ENCODE measurements at regions not wholly inside any gene's neighbourhood (a gene's known extent, or its start where the extent isn't known, plus 50 kb on each side); places are given as distances from the start of the nearest gene placed in this dataset.

DNA sequence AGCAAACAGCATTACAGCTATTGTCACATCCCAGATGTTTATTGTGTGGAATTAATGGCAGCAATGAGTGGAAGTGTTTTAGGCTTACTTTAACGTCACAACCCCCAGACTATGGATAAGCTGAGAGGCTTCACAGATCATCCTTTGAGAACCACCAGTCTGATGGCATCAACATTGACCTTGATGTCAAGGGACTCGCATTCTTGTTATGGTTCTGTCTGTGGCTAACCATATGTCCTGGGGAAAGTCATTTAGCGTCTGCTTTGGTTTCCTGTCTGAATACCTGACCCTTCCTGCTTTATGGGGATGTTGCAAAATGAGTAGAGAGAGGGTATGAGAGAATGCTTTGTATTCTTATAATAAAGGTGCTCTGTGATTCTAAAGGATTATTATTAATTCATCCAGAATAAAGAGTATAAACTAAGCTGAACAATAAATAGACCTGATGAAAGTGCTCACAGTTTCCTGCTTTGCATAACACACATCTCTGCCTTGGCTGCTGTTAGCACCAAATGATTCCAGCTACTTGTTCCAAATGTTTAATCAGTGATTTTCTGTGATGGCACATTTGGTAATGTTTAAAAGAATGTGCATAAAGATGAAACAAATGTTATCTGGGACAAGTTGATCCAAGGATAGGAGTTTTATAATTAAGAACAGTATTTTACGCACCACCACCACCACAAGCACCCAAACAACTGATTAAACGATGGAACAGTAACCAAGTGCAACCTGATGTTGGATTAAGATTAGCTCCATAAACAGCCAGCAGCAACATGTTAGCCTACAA, 116.9 kb upstream of the LRIG3 start:
- POLR2A ChIA-PET: no interaction called here
- Histone ChIP-seq H3K27me3 (replicated peaks; ENCODE audit: control insufficient read depth, insufficient read depth, low read length) (no peaks in the 10 kb centered on the region), H3K9me3 (no peaks in the 10 kb centered on the region), H3K36me3 (ENCODE audit: control insufficient read depth, insufficient read depth, low read length) (no peaks in the 10 kb centered on the region), H3K4me3 (ENCODE audit: low read depth, low read length) (no peak overlapping the region), H3K4me1 (no peaks in the 10 kb centered on the region)
- CTCF ChIA-PET: no interaction called here
- BruUV-seq (replicated peaks): no TSS peak
- intact Hi-C loops (cut with micrococcal nuclease; ENCODE audit: unreplicated experiment): no loop called here
- TF ChIP-seq, protein P1, sequence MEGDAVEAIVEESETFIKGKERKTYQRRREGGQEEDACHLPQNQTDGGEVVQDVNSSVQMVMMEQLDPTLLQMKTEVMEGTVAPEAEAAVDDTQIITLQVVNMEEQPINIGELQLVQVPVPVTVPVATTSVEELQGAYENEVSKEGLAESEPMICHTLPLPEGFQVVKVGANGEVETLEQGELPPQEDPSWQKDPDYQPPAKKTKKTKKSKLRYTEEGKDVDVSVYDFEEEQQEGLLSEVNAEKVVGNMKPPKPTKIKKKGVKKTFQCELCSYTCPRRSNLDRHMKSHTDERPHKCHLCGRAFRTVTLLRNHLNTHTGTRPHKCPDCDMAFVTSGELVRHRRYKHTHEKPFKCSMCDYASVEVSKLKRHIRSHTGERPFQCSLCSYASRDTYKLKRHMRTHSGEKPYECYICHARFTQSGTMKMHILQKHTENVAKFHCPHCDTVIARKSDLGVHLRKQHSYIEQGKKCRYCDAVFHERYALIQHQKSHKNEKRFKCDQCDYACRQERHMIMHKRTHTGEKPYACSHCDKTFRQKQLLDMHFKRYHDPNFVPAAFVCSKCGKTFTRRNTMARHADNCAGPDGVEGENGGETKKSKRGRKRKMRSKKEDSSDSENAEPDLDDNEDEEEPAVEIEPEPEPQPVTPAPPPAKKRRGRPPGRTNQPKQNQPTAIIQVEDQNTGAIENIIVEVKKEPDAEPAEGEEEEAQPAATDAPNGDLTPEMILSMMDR (IDR thresholded peaks at IDR 0.05; ENCODE audit: insufficient read depth in 1 of 2, low read depth in 1 of 2, low read length in 1 of 2, severe bottlenecking in 1 of 2, unreplicated experiment in 1 of 2): no peak
- no peaks in the 10 kb centered on the region for H3K9me3 Mint-ChIP-seq (ENCODE audit: unreplicated experiment)
- peaks cover 7% of the 10 kb centered on the region for H3K27me3 Mint-ChIP-seq (ENCODE audit: insufficient read depth, unreplicated experiment)
- no peak overlapping the region for H3K4me3 Mint-ChIP-seq (ENCODE audit: unreplicated experiment)
- H3K27ac Mint-ChIP-seq (ENCODE audit: unreplicated experiment): no peak overlapping the region
- DNase-seq: no peak
- H3K36me3 Mint-ChIP-seq (ENCODE audit: insufficient read depth, unreplicated experiment): no peaks in the 10 kb centered on the region
- H3K4me1 Mint-ChIP-seq (ENCODE audit: low read depth, unreplicated experiment): no peaks in the 10 kb centered on the region

DNA sequence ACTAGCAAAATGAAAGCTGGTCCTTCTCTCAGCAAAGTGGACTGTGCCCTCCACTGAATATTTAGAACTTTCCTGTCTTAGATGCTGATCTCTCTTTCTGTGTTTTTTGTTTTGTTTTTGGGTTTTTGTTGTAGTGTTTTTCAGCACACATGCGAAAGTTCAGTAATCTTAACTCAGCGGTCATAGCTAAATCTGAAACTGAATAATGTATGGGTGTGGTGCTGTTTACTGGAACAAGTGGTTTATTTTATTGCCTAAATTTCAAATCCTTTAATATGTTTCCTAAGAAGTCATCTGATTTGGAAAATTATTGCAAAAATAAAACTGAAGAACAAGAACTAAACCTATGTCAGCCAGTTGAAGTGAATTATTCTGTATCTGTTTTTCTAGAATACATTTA, 116.0 kb upstream of the LRIG3 start:
- Histone ChIP-seq H3K36me3 (ENCODE audit: control insufficient read depth, insufficient read depth, low read length) (no peaks in the 10 kb centered on the region), H3K9me3 (no peaks in the 10 kb centered on the region), H3K27me3 (replicated peaks; ENCODE audit: control insufficient read depth, insufficient read depth, low read length) (no peaks in the 10 kb centered on the region), H3K4me1 (no peaks in the 10 kb centered on the region), H3K4me3 (ENCODE audit: low read depth, low read length) (no peak overlapping the region)
- Mint-ChIP-seq H3K27ac (ENCODE audit: unreplicated experiment) (no peak overlapping the region), H3K9me3 (ENCODE audit: unreplicated experiment) (no peaks in the 10 kb centered on the region), H3K36me3 (ENCODE audit: insufficient read depth, unreplicated experiment) (no peaks in the 10 kb centered on the region), H3K27me3 (ENCODE audit: insufficient read depth, unreplicated experiment) (peaks cover 7% of the 10 kb centered on the region), H3K4me3 (ENCODE audit: unreplicated experiment) (no peak overlapping the region), H3K4me1 (ENCODE audit: low read depth, unreplicated experiment) (peaks cover 7% of the 10 kb centered on the region)
- ChIA-PET POLR2A (no interaction called here), CTCF (no interaction called here)
- BruUV-seq (replicated peaks): no TSS peak
- DNase-seq: no peak
- TF ChIP-seq, protein P1 (IDR thresholded peaks at IDR 0.05; ENCODE audit: insufficient read depth in 1 of 2, low read depth in 1 of 2, low read length in 1 of 2, severe bottlenecking in 1 of 2, unreplicated experiment in 1 of 2): no peak
- intact Hi-C loops (cut with micrococcal nuclease; ENCODE audit: unreplicated experiment): no loop called here

DNA sequence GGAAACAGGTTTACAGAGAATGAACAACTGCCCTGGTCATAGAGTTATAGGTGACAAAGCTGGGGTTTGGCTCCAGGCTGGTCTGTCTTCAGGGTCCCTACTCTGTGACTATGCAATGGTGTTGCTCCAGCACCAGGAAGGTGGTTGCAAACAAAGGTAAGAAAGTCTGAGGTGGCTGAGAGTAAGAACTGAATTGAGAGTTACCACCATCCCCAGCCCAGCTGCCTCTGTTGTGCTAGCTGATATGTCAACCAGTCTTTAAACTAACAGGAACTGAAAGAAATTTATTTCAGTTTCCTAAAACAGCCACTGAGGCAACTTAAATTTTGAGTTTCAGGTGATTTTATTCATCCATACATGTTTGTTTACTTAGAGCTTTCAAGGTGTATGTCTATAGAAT, 111.0 kb upstream of the LRIG3 start:
- no TSS peak for BruUV-seq (replicated peaks)
- H3K4me1 Mint-ChIP-seq (ENCODE audit: low read depth, unreplicated experiment): peaks cover 12% of the 10 kb centered on the region
- H3K27me3 Mint-ChIP-seq (ENCODE audit: insufficient read depth, unreplicated experiment): peaks cover 2% of the 10 kb centered on the region
- intact Hi-C loops (cut with micrococcal nuclease; ENCODE audit: unreplicated experiment): no loop called here
- no peak overlapping the region for H3K4me3 Mint-ChIP-seq (ENCODE audit: unreplicated experiment)
- TF ChIP-seq, protein P1 (IDR thresholded peaks at IDR 0.05; ENCODE audit: insufficient read depth in 1 of 2, low read depth in 1 of 2, low read length in 1 of 2, severe bottlenecking in 1 of 2, unreplicated experiment in 1 of 2): no peak
- Histone ChIP-seq H3K4me3 (ENCODE audit: low read depth, low read length) (no peak overlapping the region), H3K9me3 (no peaks in the 10 kb centered on the region), H3K4me1 (no peaks in the 10 kb centered on the region), H3K36me3 (ENCODE audit: control insufficient read depth, insufficient read depth, low read length) (no peaks in the 10 kb centered on the region), H3K27me3 (replicated peaks; ENCODE audit: control insufficient read depth, insufficient read depth, low read length) (no peaks in the 10 kb centered on the region)
- ChIA-PET CTCF (no interaction called here), POLR2A (no interaction called here)
- no peak overlapping the region for H3K27ac Mint-ChIP-seq (ENCODE audit: unreplicated experiment)
- H3K36me3 Mint-ChIP-seq (ENCODE audit: insufficient read depth, unreplicated experiment): no peaks in the 10 kb centered on the region
- no peaks in the 10 kb centered on the region for H3K9me3 Mint-ChIP-seq (ENCODE audit: unreplicated experiment)
- no peak for DNase-seq

All from Caco-2 (cell line).